Mammary epithelial cell (primary cell): ENCODE measurements at regions not wholly inside any gene's neighbourhood (a gene's known extent, or its start where the extent isn't known, plus 50 kb on each side); places are given as distances from the start of the nearest gene placed in this dataset.

Experiments used
- EZH2 ChIP-seq: IDR thresholded peaks from 2 replicates; pipeline ENCODE4 v1.6.1; 2012; ENCODE audit warnings: low read length, inconsistent platforms, borderline replicate concordance
- TF ChIP-seq, protein P1 (sequence below), 2 donors: IDR thresholded peaks in 1 of 2; conservative IDR thresholded peaks in 1 of 2; 2 replicates each; pipeline ENCODE4 v1.5.1; 2011 to 2012; ENCODE audit warnings: inconsistent platforms in 2 of 2, low read length in 2 of 2, mild to moderate bottlenecking in 2 of 2, control low read depth in 1 of 2, low read depth in 1 of 2; ENCODE audit not compliant: insufficient read depth in 1 of 2; ENCODE audit errors: extremely low read depth in 1 of 2

DNA sequence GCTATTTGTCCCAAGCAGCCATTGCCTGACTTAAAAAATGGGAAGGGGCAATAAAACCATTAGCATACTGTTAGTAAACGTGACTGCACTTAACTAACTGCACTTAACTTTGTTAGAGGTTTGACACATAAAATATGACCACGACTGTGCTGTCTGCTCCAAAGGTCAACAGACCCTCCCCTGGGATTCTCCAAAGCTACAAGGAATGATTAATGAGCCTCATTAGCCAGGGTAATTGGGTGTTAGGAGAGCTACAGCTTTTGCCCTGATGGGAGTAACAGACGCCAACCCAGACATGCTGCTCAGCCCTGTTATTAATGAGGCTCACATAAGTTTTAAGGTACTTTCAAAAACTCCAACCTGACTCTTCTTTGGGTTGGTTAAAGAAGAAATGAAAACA, 129.4 kb upstream of the PLPP4 start:
- TF ChIP-seq, protein P1, sequence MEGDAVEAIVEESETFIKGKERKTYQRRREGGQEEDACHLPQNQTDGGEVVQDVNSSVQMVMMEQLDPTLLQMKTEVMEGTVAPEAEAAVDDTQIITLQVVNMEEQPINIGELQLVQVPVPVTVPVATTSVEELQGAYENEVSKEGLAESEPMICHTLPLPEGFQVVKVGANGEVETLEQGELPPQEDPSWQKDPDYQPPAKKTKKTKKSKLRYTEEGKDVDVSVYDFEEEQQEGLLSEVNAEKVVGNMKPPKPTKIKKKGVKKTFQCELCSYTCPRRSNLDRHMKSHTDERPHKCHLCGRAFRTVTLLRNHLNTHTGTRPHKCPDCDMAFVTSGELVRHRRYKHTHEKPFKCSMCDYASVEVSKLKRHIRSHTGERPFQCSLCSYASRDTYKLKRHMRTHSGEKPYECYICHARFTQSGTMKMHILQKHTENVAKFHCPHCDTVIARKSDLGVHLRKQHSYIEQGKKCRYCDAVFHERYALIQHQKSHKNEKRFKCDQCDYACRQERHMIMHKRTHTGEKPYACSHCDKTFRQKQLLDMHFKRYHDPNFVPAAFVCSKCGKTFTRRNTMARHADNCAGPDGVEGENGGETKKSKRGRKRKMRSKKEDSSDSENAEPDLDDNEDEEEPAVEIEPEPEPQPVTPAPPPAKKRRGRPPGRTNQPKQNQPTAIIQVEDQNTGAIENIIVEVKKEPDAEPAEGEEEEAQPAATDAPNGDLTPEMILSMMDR (conservative IDR thresholded peaks at IDR 0.05 in 1 of 2, IDR thresholded peaks at IDR 0.05 in 1 of 2; ENCODE audit: extremely low read depth in 1 of 2, insufficient read depth in 1 of 2, low read depth in 1 of 2, low read length in 2 of 2), result no peak
- TF ChIP-seq EZH2, result no peak
